Neural cell (in vitro differentiated cells): ENCODE measurements at regions not wholly inside any gene's neighbourhood (a gene's known extent, or its start where the extent isn't known, plus 50 kb on each side); places are given as distances from the start of the nearest gene placed in this dataset.

Experiments used
- EP300 ChIP-seq: fragments of 450-650 bp; conservative IDR thresholded peaks from 2 replicates; pipeline ENCODE4 v1.6.1; 2014; ENCODE audit warnings: antibody characterized with exemption, mild to moderate bottlenecking, moderate library complexity; ENCODE audit not compliant: poor library complexity, severe bottlenecking
- EZH2 ChIP-seq: fragments of 200-600, 300-800 bp; shearing (Covaris generic), sonication (generic); IDR thresholded peaks from 2 replicates; pipeline ENCODE4 v1.6.1; 2014; ENCODE audit warnings: antibody characterized with exemption, low read length, borderline replicate concordance, mild to moderate bottlenecking; ENCODE audit not compliant: insufficient read depth, poor library complexity, severe bottlenecking
- POLR2AphosphoS5 ChIP-seq: IDR thresholded peaks from 2 replicates; pipeline ENCODE4 v1.6.1; 2012
- RAD21 ChIP-seq: fragments of 450-650 bp; conservative IDR thresholded peaks from 2 replicates; pipeline ENCODE4 v1.6.1; 2014; ENCODE audit warnings: antibody characterized with exemption, mild to moderate bottlenecking, moderate library complexity
- TF ChIP-seq, protein P1 (sequence below): fragments of 450-650 bp; IDR thresholded peaks from 2 replicates; pipeline ENCODE4 v1.5.1; 2014; ENCODE audit warnings: antibody characterized with exemption, mild to moderate bottlenecking, moderate library complexity; ENCODE audit not compliant: poor library complexity, severe bottlenecking
- TF ChIP-seq, protein P2 (sequence below): IDR thresholded peaks from 2 replicates; pipeline ENCODE4 v1.6.1; 2012; ENCODE audit warnings: borderline replicate concordance

DNA sequence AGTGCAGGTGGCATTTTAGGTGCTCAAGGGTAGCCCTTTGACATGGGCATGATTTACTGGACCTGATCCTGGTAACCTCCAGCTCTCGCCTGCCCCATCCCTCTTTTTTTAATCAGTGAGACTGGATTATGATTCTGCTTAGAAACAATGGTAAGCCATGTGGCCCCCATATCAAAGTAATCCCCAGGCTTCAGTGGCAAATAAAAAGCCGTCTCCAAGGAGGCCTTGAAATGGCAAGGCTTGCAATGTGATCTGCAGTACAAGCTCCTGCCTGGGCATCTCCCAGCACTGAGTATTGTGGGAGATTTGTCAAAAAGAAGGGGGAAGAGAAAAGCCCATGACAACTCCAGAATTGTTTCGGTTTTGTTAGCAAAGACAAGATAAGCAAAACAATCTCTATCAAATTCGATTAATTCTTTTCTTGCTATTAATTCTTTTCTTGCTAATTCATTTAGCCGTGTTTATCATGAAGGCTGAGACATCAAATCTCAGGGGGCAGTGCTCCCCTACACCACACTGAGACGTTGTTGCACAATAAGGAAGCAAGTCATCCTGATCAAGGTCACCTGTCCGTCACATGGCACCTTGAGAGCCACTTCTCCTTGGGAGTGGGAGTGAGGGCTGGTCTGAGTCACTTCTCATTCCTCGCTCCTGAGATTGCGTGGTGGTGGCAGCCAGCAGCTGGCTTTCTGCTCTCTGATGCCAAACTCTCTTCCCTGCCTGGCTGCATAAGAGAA, 312.7 kb upstream of the GATB start:
- TF ChIP-seq, protein P1, sequence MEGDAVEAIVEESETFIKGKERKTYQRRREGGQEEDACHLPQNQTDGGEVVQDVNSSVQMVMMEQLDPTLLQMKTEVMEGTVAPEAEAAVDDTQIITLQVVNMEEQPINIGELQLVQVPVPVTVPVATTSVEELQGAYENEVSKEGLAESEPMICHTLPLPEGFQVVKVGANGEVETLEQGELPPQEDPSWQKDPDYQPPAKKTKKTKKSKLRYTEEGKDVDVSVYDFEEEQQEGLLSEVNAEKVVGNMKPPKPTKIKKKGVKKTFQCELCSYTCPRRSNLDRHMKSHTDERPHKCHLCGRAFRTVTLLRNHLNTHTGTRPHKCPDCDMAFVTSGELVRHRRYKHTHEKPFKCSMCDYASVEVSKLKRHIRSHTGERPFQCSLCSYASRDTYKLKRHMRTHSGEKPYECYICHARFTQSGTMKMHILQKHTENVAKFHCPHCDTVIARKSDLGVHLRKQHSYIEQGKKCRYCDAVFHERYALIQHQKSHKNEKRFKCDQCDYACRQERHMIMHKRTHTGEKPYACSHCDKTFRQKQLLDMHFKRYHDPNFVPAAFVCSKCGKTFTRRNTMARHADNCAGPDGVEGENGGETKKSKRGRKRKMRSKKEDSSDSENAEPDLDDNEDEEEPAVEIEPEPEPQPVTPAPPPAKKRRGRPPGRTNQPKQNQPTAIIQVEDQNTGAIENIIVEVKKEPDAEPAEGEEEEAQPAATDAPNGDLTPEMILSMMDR: no peak
- TF ChIP-seq, protein P2, sequence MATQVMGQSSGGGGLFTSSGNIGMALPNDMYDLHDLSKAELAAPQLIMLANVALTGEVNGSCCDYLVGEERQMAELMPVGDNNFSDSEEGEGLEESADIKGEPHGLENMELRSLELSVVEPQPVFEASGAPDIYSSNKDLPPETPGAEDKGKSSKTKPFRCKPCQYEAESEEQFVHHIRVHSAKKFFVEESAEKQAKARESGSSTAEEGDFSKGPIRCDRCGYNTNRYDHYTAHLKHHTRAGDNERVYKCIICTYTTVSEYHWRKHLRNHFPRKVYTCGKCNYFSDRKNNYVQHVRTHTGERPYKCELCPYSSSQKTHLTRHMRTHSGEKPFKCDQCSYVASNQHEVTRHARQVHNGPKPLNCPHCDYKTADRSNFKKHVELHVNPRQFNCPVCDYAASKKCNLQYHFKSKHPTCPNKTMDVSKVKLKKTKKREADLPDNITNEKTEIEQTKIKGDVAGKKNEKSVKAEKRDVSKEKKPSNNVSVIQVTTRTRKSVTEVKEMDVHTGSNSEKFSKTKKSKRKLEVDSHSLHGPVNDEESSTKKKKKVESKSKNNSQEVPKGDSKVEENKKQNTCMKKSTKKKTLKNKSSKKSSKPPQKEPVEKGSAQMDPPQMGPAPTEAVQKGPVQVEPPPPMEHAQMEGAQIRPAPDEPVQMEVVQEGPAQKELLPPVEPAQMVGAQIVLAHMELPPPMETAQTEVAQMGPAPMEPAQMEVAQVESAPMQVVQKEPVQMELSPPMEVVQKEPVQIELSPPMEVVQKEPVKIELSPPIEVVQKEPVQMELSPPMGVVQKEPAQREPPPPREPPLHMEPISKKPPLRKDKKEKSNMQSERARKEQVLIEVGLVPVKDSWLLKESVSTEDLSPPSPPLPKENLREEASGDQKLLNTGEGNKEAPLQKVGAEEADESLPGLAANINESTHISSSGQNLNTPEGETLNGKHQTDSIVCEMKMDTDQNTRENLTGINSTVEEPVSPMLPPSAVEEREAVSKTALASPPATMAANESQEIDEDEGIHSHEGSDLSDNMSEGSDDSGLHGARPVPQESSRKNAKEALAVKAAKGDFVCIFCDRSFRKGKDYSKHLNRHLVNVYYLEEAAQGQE: no peak
- TF ChIP-seq RAD21: no peak
- TF ChIP-seq POLR2AphosphoS5: no peak
- TF ChIP-seq EP300: no peak
- TF ChIP-seq EZH2: no peak
